ENCODE measurements at regions not wholly inside any gene's neighbourhood (a gene's known extent, or its start where the extent isn't known, plus 50 kb on each side); places are given as distances from the start of the nearest gene placed in this dataset.

- H3K27ac ChIP-seq (replicated peaks) = no peak overlapping the region
- TF ChIP-seq REST (IDR thresholded peaks at IDR 0.05; ENCODE audit: insufficient replicate concordance, low read depth) (no peak), SPI1 (IDR thresholded peaks at IDR 0.05; ENCODE audit: borderline replicate concordance, low read depth) (no peak), GABPA (IDR thresholded peaks at IDR 0.05; ENCODE audit: low read depth) (no peak), POLR2AphosphoS5 (IDR thresholded peaks at IDR 0.05; ENCODE audit: low read depth) (no peak), CTCF (IDR thresholded peaks at IDR 0.05; ENCODE audit: insufficient read depth, low read length) (no peak)
- no peak for DNase-seq (ENCODE audit: low read depth in 1 of 2, low spot score in 1 of 2)
- H3K4me3 ChIP-seq (replicated peaks; ENCODE audit: insufficient read depth, low read length) = no peak overlapping the region
- no peaks in the 10 kb centered on the region for H3K27me3 ChIP-seq (ENCODE audit: insufficient read depth, poor library complexity, severe bottlenecking)
These were observed 141.6 kb upstream of the IGF1R start for GRCh38 chr15:98506711-98507110.

- H3K27ac ChIP-seq (replicated peaks) = no peak overlapping the region
- DNase-seq (ENCODE audit: low read depth in 1 of 2, low spot score in 1 of 2) = no peak
- TF ChIP-seq CTCF (IDR thresholded peaks at IDR 0.05; ENCODE audit: insufficient read depth, low read length) = no peak
- H3K4me3 ChIP-seq (replicated peaks; ENCODE audit: insufficient read depth, low read length) = no peak overlapping the region
- H3K27me3 ChIP-seq (ENCODE audit: insufficient read depth, poor library complexity, severe bottlenecking) = no peaks in the 10 kb centered on the region
These were observed 134.8 kb upstream of the IGF1R start for GRCh38 chr15:98513428-98513986.

GRCh38 chr15:98514034-98514622 lies 134.2 kb upstream of the IGF1R start:
- TF ChIP-seq CTCF (IDR thresholded peaks at IDR 0.05; ENCODE audit: insufficient read depth, low read length) (no peak), SPI1 (IDR thresholded peaks at IDR 0.05; ENCODE audit: borderline replicate concordance, low read depth) (no peak)
- Histone ChIP-seq H3K4me3 (replicated peaks; ENCODE audit: insufficient read depth, low read length) (no peak overlapping the region), H3K27ac (replicated peaks) (no peak overlapping the region), H3K27me3 (ENCODE audit: insufficient read depth, poor library complexity, severe bottlenecking) (no peaks in the 10 kb centered on the region)
- no peak for DNase-seq (ENCODE audit: low read depth in 1 of 2, low spot score in 1 of 2)

- no peak overlapping the region for H3K4me3 ChIP-seq (replicated peaks; ENCODE audit: insufficient read depth, low read length)
- no peak for TF ChIP-seq GABPA (IDR thresholded peaks at IDR 0.05; ENCODE audit: low read depth)
- peak; percentile 41 for TF ChIP-seq CTCF (IDR thresholded peaks at IDR 0.05; ENCODE audit: insufficient read depth, low read length)
- H3K27ac ChIP-seq (replicated peaks) = no peak overlapping the region
- DNase-seq (ENCODE audit: low read depth in 1 of 2, low spot score in 1 of 2) = peak; percentile 48 to 63
- no peaks in the 10 kb centered on the region for H3K27me3 ChIP-seq (ENCODE audit: insufficient read depth, poor library complexity, severe bottlenecking)
These were observed 129.3 kb upstream of the IGF1R start for GRCh38 chr15:98518823-98519561.
